ENCODE measurements at regions not wholly inside any gene's neighbourhood (a gene's known extent, or its start where the extent isn't known, plus 50 kb on each side); places are given as distances from the start of the nearest gene placed in this dataset.

- no peak overlapping the region for H3K4me3 ChIP-seq
- intact Hi-C loops (cut with DNase I; ENCODE audit: low total_unique reads) = no loop called here
- no peaks in the 10 kb centered on the region for H3K4me1 ChIP-seq
- no peaks in the 10 kb centered on the region for H3K27me3 ChIP-seq
- H3K36me3 ChIP-seq = no peaks in the 10 kb centered on the region
- TF ChIP-seq POLR2A (IDR thresholded peaks at IDR 0.05) = no peak
- no peak for DNase-seq (ENCODE audit: low spot score in 2 of 2)
- H3K27ac ChIP-seq = no peak overlapping the region
- no peaks in the 10 kb centered on the region for H3K9me3 ChIP-seq
Measured at GRCh38 chr7:131131746-131132431, 195.8 kb upstream of the MKLN1 start.

DNA sequence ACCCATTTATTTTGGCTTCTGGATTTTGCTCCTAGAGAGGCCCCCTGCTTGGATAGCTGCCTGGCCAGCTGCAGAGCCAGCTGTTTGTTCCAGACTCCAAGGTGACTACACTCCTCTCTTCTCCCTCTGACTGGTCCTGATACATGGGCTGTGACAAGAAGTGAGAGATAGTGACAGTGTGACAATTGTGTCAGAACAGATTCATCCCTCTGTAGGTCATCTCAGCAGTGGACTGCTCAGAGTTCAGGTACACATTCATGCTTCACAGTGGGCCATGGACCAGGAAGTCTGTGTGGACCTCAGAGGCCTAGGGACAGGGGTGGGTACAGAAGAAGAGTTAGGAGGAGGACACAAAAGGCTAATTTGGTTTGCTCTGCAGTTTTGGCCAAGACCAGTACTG, 188.2 kb upstream of the MKLN1 start:
- no peaks in the 10 kb centered on the region for H3K27me3 ChIP-seq
- no peak overlapping the region for H3K27ac ChIP-seq
- intact Hi-C loops (cut with DNase I; ENCODE audit: low total_unique reads) = no loop called here

GRCh38 chr7:131141443-131141967, 186.2 kb upstream of the MKLN1 start:
- no peak for DNase-seq (ENCODE audit: low spot score in 2 of 2)
- Histone ChIP-seq H3K9me3 (no peaks in the 10 kb centered on the region), H3K27ac (no peak overlapping the region), H3K4me3 (no peak overlapping the region), H3K4me1 (no peaks in the 10 kb centered on the region), H3K36me3 (no peaks in the 10 kb centered on the region), H3K27me3 (no peaks in the 10 kb centered on the region)
- TF ChIP-seq CTCF (IDR thresholded peaks at IDR 0.05) (no peak), POLR2AphosphoS5 (IDR thresholded peaks at IDR 0.05) (no peak), POLR2A (IDR thresholded peaks at IDR 0.05) (no peak)
- intact Hi-C loops (cut with DNase I; ENCODE audit: low total_unique reads) = no loop called here

More for the DNA sequence above, 188.2 kb upstream of the MKLN1 start:
- DNase-seq (ENCODE audit: low spot score in 2 of 2) = no peak
- Histone ChIP-seq H3K36me3 (no peaks in the 10 kb centered on the region), H3K4me1 (no peaks in the 10 kb centered on the region), H3K4me3 (no peak overlapping the region), H3K9me3 (no peaks in the 10 kb centered on the region)
- TF ChIP-seq CTCF (IDR thresholded peaks at IDR 0.05) (no peak), POLR2A (IDR thresholded peaks at IDR 0.05) (no peak), POLR2AphosphoS5 (IDR thresholded peaks at IDR 0.05) (no peak)

DNA sequence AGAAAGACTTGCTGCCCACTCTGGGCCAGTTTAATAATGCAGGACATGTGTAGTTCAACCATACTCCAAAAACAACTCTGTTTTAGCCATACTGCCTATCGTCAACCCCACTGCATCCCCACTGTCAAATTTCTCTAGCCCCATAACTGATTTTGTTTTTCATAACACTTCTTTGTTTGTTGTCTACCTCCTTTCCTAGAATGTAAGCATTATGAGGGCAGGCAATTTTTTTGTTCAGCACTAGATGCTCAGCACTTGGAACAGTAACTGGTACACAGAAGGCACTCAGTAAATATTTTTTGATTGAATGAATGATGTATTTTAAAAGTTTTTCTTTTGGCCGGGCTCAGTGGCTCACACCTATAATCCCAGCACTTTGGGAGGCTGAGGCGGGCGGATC, 183.8 kb upstream of the MKLN1 start:
- TF ChIP-seq POLR2A (IDR thresholded peaks at IDR 0.05) = no peak
- no peak for TF ChIP-seq POLR2AphosphoS5 (IDR thresholded peaks at IDR 0.05)
- no peak for TF ChIP-seq CTCF (IDR thresholded peaks at IDR 0.05)
- DNase-seq (ENCODE audit: low spot score in 2 of 2) = no peak

GRCh38 chr7:131145026-131145425, 182.7 kb upstream of the MKLN1 start:
- no peaks in the 10 kb centered on the region for H3K4me1 ChIP-seq
- no peak overlapping the region for H3K27ac ChIP-seq
- no peak overlapping the region for H3K4me3 ChIP-seq
- TF ChIP-seq CTCF (IDR thresholded peaks at IDR 0.05) = no peak
- TF ChIP-seq POLR2AphosphoS5 (IDR thresholded peaks at IDR 0.05) = no peak
- no peak for TF ChIP-seq POLR2A (IDR thresholded peaks at IDR 0.05)
- H3K9me3 ChIP-seq = no peaks in the 10 kb centered on the region
- intact Hi-C loops (cut with DNase I; ENCODE audit: low total_unique reads) = no loop called here
- no peaks in the 10 kb centered on the region for H3K27me3 ChIP-seq
- DNase-seq (ENCODE audit: low spot score in 2 of 2) = no peak
- no peaks in the 10 kb centered on the region for H3K36me3 ChIP-seq

More for the DNA sequence above, 183.8 kb upstream of the MKLN1 start:
- Histone ChIP-seq H3K4me3 (no peak overlapping the region), H3K36me3 (no peaks in the 10 kb centered on the region), H3K4me1 (no peaks in the 10 kb centered on the region), H3K27me3 (no peaks in the 10 kb centered on the region), H3K9me3 (no peaks in the 10 kb centered on the region), H3K27ac (no peak overlapping the region)
- intact Hi-C loops (cut with DNase I; ENCODE audit: low total_unique reads) = no loop called here
